ENCODE measurements at regions not wholly inside any gene's neighbourhood (a gene's known extent, or its start where the extent isn't known, plus 50 kb on each side); places are given as distances from the start of the nearest gene placed in this dataset.
"Not testable (repeated sequence)": the region's sequence is repeated elsewhere in the genome, so short reads cannot be mapped to it uniquely, and the experiment has no call there.

- TF ChIP-seq, protein P1, sequence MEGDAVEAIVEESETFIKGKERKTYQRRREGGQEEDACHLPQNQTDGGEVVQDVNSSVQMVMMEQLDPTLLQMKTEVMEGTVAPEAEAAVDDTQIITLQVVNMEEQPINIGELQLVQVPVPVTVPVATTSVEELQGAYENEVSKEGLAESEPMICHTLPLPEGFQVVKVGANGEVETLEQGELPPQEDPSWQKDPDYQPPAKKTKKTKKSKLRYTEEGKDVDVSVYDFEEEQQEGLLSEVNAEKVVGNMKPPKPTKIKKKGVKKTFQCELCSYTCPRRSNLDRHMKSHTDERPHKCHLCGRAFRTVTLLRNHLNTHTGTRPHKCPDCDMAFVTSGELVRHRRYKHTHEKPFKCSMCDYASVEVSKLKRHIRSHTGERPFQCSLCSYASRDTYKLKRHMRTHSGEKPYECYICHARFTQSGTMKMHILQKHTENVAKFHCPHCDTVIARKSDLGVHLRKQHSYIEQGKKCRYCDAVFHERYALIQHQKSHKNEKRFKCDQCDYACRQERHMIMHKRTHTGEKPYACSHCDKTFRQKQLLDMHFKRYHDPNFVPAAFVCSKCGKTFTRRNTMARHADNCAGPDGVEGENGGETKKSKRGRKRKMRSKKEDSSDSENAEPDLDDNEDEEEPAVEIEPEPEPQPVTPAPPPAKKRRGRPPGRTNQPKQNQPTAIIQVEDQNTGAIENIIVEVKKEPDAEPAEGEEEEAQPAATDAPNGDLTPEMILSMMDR (IDR thresholded peaks at IDR 0.05; ENCODE audit: control insufficient read depth, extremely low read depth, insufficient read depth): no peak
Measured at GRCh38 chr5:125661584-125661983, 761.6 kb upstream of the GRAMD2B start.

DNA sequence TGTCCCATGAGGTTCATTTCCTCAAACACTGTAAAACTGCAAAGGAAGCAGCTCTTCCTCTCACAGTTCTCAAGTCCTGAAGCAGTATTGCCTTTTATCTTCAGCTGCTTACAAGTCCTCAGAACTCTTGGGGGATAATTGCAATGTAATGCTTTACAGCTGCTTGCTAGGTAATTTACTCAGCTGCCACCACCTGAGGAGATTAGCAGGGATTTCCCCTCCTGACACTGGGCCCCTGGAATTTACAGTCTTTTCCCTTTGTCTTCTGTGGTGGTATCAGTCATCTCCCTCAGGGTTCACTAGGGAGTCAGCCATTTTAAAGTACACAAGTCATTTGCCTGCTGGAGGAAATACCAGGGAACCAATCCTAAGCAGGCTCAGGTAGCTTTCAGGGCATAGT, 754.3 kb upstream of the GRAMD2B start:
- TF ChIP-seq, protein P1 (IDR thresholded peaks at IDR 0.05; ENCODE audit: control insufficient read depth, extremely low read depth, insufficient read depth): no peak
- no peak overlapping the region for H3K4me3 ChIP-seq (ENCODE audit: low read depth, low read length)
- no peak for DNase-seq (ENCODE audit: low read depth)

More at GRCh38 chr5:125661584-125661983, 761.6 kb upstream of the GRAMD2B start:
- no peak overlapping the region for H3K4me3 ChIP-seq (ENCODE audit: low read depth, low read length)
- DNase-seq (ENCODE audit: low read depth): no peak

DNA sequence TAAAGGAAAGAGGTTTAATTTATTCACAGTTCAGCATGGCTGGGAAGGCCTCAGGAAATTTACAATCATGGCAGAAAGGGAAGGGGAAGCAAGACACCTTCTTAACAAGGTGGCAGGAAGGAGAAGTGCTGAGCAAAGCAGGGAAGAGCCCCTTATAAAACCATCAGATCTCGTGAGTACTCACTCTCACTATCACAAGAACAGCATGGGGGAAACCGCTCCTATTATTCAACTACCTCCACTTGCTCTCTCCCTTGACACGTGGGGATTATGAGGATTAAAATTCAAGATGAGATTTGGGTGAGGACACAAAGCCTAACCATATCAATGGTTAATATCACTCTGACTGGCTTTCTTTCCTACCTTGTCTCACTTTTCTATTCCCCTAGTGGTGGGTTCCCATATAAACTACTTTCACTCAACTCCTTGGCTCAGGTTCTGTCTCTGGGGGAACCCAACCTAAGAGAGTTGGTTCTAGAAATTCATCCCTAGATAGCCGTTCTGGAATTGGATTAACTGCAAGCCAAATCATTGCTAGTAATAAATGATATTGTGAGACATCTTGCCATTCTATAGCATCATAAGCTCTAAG, 749.8 kb upstream of the GRAMD2B start:
- TF ChIP-seq, protein P1 (IDR thresholded peaks at IDR 0.05; ENCODE audit: control insufficient read depth, extremely low read depth, insufficient read depth): no peak
- no peak for DNase-seq (ENCODE audit: low read depth)
- no peak overlapping the region for H3K4me3 ChIP-seq (ENCODE audit: low read depth, low read length)

GRCh38 chr5:125679522-125679921, 743.7 kb upstream of the GRAMD2B start:
- no peak for DNase-seq (ENCODE audit: low read depth)

DNA sequence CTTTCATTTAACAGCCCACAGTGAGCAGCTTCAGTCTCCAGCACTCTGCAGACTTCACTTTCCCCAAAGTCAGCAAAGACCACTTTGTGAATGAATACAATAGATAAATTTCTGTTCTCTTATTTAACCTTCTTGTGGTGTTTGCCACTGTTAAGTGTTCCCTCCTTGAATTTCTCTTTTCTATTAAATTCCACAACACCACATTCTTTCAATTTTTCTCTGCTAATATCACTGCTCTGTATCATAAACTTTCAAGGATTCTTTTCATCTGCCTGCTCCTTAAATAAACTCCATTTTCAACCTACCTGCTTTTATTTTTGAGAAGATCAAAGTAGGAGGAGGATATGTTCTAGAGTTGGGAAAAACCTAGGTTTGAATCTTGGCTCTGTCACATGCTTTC, 739.5 kb upstream of the GRAMD2B start:
- no peak overlapping the region for H3K4me3 ChIP-seq (ENCODE audit: low read depth, low read length)
- no peak for DNase-seq (ENCODE audit: low read depth)
- TF ChIP-seq, protein P1 (IDR thresholded peaks at IDR 0.05; ENCODE audit: control insufficient read depth, extremely low read depth, insufficient read depth): no peak

More at GRCh38 chr5:125679522-125679921, 743.7 kb upstream of the GRAMD2B start:
- TF ChIP-seq, protein P1 (IDR thresholded peaks at IDR 0.05; ENCODE audit: control insufficient read depth, extremely low read depth, insufficient read depth): no peak
- H3K4me3 ChIP-seq (ENCODE audit: low read depth, low read length): no peak overlapping the region

DNA sequence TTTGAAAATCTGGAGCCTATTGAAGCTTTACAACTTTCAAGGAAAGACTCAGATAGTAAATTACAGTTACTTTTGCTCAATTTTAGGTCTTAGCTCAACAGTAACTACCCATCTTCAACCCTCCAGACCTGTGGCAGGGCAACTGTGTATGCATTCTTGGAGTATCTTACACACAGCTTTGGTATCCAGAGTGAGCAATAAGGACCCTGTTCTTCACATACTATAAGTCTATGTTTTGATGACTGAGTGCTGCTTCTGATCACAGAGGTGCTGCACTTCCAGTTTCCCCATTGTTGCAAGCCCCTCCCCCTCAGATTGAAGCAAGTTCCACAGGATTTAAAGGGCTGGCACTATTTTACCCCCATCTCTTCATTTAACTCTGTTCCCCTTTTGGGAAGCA, 737.4 kb upstream of the GRAMD2B start:
- H3K4me3 ChIP-seq (ENCODE audit: low read depth, low read length): no peak overlapping the region
- TF ChIP-seq, protein P1 (IDR thresholded peaks at IDR 0.05; ENCODE audit: control insufficient read depth, extremely low read depth, insufficient read depth): no peak
- DNase-seq (ENCODE audit: low read depth): no peak

- H3K4me3 ChIP-seq (ENCODE audit: low read depth, low read length); DNase-seq (ENCODE audit: low read depth): not testable (repeated sequence)
Measured at GRCh38 chr5:125691738-125692530, 731.3 kb upstream of the GRAMD2B start.

All from LNCaP clone FGC (cell line).